D721Med (cell line): ENCODE measurements at regions not wholly inside any gene's neighbourhood (a gene's known extent, or its start where the extent isn't known, plus 50 kb on each side); places are given as distances from the start of the nearest gene placed in this dataset.

Experiments
- DNase-seq: peaks from one replicate; pipeline ENCODE4 v3.0.0; 2011; ENCODE audit warnings: low spot score; ENCODE audit not compliant: insufficient read length
- FAIRE-seq: peaks from 2 replicates; lab custom pipeline; 2011; peaks lifted over from hg19 to GRCh38; lab: Jason Lieb, UNC
- CTCF ChIP-seq: IDR thresholded peaks from 2 replicates; pipeline ENCODE4 v1.5.1; 2012; ENCODE audit warnings: mild to moderate bottlenecking, control low read depth; ENCODE audit not compliant: insufficient read depth; ENCODE audit errors: missing control alignments

DNA sequence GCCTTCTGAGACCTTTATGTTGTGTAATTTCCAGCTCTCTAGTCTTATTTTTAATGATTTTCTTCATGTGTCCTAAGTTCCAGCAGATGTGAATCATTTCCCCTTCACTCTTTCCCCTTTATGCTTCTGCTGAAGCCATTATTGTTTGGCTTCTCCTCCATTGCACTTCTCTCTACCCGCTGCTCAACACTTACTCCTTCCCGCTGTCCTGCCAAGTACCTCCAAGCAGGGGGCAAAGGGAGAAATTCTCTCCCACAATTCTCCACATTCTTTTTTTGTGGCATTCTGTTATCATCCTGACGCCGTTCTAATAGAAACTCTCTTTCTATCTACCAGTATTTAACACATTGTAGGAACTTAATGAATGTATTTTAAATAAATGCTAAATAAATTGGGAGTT lies 388.9 kb upstream of the TPK1 start:
- no peak for TF ChIP-seq CTCF
- DNase-seq (no peak), FAIRE-seq (no peak)

GRCh38 chr7:145219461-145219860 lies 383.6 kb upstream of the TPK1 start:
- DNase-seq (no peak), FAIRE-seq (no peak)
- TF ChIP-seq CTCF, result no peak

DNA sequence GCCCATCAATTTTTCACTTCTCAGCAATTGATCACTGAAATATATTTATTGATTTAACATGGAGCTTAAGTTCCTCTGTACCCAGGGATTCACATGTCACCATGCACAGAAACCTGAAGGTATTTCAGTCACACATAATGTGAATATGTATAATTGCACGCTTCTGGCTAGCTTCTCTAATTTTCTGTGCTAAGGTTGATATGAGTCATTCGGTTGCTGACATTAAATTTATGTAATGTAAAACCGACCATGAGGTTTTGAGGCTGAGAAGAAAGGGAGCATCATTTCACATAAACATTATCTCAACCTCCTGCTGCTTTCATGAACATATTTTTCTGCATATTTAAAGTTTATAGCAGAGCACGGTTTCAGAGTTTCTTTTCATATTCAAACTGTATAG lies 381.0 kb upstream of the TPK1 start:
- FAIRE-seq, result no peak
- TF ChIP-seq CTCF, result no peak
- no peak for DNase-seq

DNA sequence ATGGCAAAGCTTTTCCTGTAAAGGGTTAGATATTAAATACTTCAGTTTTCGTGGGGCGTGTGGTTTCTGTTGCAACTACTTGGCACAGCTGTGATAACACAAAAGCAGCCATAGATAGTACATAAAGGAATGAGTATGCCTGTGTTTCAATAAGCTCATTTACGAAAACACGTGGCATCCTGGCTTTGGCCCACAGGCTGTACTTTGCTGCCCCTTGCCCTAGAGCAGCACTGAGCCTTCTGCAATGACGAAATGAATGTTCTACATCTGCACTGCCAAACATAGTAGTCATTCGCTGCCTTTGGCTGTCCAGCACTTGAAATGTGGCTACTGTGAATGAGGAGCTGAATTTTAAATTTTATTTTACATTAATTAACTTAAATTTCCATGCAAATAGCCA lies 376.2 kb upstream of the TPK1 start:
- FAIRE-seq, result no peak
- TF ChIP-seq CTCF, result no peak
- DNase-seq, result no peak

DNA sequence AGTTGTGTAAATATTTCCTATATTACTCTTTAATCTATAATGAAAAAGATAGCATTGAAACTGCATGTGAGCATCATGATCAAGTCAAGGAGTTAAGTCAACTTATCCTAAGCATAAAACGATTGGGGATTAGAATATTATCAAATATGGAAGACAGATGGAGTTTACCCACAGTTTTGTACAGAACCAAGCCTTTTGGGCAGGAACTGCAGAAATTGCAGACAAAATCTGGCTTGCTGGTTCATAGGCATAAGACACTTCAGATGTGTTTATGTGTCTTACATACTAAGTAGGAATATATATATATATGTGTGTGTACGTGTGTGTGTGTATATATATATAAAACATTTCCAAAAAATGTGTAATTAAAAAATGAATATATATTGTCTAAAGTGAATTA lies 375.4 kb upstream of the TPK1 start:
- FAIRE-seq (no peak), DNase-seq (no peak)
- no peak for TF ChIP-seq CTCF

DNA sequence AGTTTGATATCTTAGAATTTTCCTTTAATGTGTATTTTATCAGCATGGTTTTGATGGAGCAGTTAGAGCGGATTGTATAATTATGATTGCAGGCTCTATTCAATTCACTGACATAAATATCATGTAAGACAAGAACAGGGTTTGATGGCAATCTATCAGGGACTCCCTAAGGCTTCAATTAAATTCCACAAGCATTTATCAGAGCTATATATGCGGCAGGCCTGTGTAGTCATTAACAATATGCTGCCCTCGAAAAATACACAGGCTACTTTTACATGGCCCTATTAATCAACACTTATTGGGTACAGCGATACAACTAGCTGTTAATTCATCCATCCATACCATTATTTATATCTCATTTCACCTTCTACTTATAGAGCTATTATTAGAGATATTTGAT lies 358.1 kb upstream of the TPK1 start:
- no peak for TF ChIP-seq CTCF
- FAIRE-seq (no peak), DNase-seq (no peak)

DNA sequence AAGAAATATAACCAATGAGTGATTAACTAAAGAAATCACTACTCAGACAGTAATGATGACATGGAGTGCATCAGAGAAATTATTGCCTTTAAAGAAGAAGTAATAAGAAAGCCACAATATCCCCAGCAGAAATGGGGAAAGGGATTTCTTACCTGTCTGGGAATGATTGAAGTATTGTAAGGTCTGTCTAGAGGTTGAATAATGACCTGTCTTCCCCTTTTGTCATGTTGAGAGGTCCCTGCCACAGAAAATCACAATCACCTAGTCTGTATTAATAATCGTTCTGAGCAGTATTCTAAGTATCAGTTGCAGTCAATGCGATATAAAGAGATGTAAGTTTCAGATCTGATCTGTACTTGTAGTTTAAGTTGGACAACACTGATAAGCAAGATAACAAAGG lies 349.1 kb upstream of the TPK1 start:
- TF ChIP-seq CTCF, result no peak
- DNase-seq (no peak), FAIRE-seq (peak; percentile 79)
